ENCODE measurements at regions not wholly inside any gene's neighbourhood (a gene's known extent, or its start where the extent isn't known, plus 50 kb on each side); places are given as distances from the start of the nearest gene placed in this dataset.

- TF ChIP-seq POLR2A (IDR thresholded peaks at IDR 0.05) (no peak), CTCF (IDR thresholded peaks at IDR 0.05) (no peak)
Measured at GRCh38 chr2:14182227-14182946, 450.1 kb upstream of the LRATD1 start.

All from body of pancreas (tissue), 4 donors.